WERI-Rb-1 (cell line): ENCODE measurements at regions not wholly inside any gene's neighbourhood (a gene's known extent, or its start where the extent isn't known, plus 50 kb on each side); places are given as distances from the start of the nearest gene placed in this dataset.
A peak's percentile ranks its signal among the peaks of the same experiment; 100 is the strongest.
"Not testable (repeated sequence)": the region's sequence is repeated elsewhere in the genome, so short reads cannot be mapped to it uniquely, and the experiment has no call there.

Source experiments
- DNase-seq: peaks from one replicate; pipeline ENCODE4 v3.0.0-alpha.2; 2020
- H3K27ac ChIP-seq: fragments of 250-450 bp; sonication (Bioruptor Pico); 2 replicates; pipeline ENCODE4 v1.5.1; 2020; ENCODE audit warnings: mild to moderate bottlenecking, moderate library complexity
- H3K27me3 ChIP-seq: fragments of 250-450 bp; sonication (Bioruptor Pico); 2 replicates; pipeline ENCODE4 v1.5.1; 2021; ENCODE audit warnings: mild to moderate bottlenecking, low read depth, moderate library complexity; ENCODE audit not compliant: insufficient read depth, severe bottlenecking
- H3K36me3 ChIP-seq: fragments of 250-450 bp; sonication (Bioruptor Pico); 2 replicates; pipeline ENCODE4 v1.5.1; 2020; ENCODE audit warnings: mild to moderate bottlenecking, moderate library complexity
- H3K4me3 ChIP-seq: 2 replicates; pipeline ENCODE4 v1.5.1; 2011; ENCODE audit warnings: low read depth, mild to moderate bottlenecking, control low read depth, low read length
- H3K9me3 ChIP-seq: fragments of 250-450 bp; sonication (Bioruptor Pico); 2 replicates; pipeline ENCODE4 v1.5.1; 2021; ENCODE audit warnings: mild to moderate bottlenecking, moderate library complexity; ENCODE audit not compliant: severe bottlenecking
- TF ChIP-seq, protein P1 (sequence below): IDR thresholded peaks from 2 replicates; pipeline ENCODE4 v1.5.1; 2011; ENCODE audit warnings: low read depth, mild to moderate bottlenecking, control low read depth, inconsistent platforms, low read length

DNA sequence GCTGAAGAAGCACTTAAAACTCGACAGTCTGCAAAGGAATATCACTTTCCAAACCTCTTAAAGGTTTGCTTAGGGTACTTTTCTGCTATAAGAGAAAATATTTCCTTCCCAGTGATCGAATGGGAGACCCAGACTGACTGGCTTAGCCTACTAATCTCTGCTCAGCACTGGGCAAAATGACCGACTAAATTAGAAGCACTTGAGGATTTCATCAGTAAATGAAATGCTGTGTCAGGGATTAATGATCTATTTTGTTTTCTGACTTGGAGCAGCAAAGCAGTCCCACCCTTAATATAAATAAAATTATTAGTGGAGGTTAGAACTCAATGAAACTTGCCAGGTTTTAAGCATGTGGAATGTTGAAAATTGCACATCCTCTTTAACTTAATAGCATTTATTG, 411.6 kb downstream of the NEBL start:
- peak; percentile 40 for DNase-seq
- Histone ChIP-seq H3K27me3 (no peaks in the 10 kb centered on the region), H3K4me3 (no peak overlapping the region; the same call in 1 of the 2 replicates), H3K9me3 (no peaks in the 10 kb centered on the region), H3K36me3 (no peaks in the 10 kb centered on the region), H3K27ac (peak overlapping the region; percentile 69)
- TF ChIP-seq, protein P1, sequence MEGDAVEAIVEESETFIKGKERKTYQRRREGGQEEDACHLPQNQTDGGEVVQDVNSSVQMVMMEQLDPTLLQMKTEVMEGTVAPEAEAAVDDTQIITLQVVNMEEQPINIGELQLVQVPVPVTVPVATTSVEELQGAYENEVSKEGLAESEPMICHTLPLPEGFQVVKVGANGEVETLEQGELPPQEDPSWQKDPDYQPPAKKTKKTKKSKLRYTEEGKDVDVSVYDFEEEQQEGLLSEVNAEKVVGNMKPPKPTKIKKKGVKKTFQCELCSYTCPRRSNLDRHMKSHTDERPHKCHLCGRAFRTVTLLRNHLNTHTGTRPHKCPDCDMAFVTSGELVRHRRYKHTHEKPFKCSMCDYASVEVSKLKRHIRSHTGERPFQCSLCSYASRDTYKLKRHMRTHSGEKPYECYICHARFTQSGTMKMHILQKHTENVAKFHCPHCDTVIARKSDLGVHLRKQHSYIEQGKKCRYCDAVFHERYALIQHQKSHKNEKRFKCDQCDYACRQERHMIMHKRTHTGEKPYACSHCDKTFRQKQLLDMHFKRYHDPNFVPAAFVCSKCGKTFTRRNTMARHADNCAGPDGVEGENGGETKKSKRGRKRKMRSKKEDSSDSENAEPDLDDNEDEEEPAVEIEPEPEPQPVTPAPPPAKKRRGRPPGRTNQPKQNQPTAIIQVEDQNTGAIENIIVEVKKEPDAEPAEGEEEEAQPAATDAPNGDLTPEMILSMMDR: no peak

DNA sequence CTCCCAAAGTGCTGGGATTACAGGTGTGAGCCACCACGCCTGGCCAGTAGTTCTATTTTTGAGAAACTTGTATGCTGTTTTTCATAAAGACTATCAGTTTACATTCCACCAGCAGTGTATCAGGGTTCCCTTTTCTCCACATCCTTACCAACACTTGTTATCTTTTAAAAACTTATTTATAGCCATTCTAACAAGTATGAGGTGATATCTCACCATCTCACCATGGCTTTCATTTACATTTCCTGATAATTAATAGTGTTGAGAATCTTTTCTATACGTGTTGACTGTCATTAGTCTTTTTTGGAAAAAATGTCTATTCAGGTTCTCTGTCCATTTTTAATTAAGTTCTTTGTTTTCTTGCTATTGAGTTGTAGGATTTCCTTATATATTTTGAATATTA, 416.1 kb downstream of the NEBL start:
- Histone ChIP-seq H3K27me3 (no peaks in the 10 kb centered on the region), H3K4me3 (no peak overlapping the region), H3K36me3 (no peaks in the 10 kb centered on the region), H3K9me3 (no peaks in the 10 kb centered on the region), H3K27ac (no peak overlapping the region)
- TF ChIP-seq, protein P1: no peak
- no peak for DNase-seq

DNA sequence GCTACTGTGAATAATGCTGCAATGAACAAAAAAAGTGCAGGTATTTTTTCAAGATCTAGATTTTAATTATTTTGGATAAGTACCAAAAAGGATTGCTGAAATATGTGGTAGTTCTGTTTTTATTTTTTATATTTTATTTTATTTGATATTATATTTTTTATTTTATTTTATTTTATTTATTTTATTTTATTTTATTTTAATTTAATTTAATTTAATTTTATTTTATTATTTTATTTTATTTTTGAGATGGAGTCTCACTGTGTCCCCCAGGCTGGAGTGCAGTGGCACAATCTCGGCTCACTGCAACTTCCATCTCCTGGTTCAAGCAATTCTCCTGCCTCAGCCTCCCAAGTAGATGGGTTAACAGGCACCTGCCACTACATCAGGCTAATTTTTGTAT, 416.5 kb downstream of the NEBL start:
- not testable (repeated sequence) for H3K4me3 ChIP-seq, H3K9me3 ChIP-seq, DNase-seq, H3K36me3 ChIP-seq, H3K27ac ChIP-seq, H3K27me3 ChIP-seq

DNA sequence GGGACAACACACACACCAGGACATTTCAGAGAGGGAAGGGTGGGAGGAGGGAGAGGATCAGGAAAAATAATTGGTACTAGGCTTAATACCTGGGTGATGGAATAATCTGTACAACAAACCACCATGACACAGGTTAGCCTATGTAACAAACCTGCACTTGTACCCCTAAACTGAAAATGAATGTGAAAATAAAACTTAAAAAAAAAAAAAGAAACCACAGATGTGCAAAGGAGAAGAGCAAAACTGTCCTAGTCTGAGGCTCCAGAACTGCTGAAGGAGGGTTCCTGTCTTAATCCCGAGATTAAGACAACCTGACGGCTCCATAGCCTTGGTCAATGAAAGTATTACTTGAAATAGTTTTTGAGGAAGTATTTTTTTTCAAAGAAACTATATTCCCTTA, 423.0 kb downstream of the NEBL start:
- Histone ChIP-seq H3K4me3 (no peak overlapping the region), H3K36me3 (no peaks in the 10 kb centered on the region), H3K9me3 (no peaks in the 10 kb centered on the region), H3K27ac (no peak overlapping the region), H3K27me3 (no peaks in the 10 kb centered on the region)
- TF ChIP-seq, protein P1: no peak
- no peak for DNase-seq

DNA sequence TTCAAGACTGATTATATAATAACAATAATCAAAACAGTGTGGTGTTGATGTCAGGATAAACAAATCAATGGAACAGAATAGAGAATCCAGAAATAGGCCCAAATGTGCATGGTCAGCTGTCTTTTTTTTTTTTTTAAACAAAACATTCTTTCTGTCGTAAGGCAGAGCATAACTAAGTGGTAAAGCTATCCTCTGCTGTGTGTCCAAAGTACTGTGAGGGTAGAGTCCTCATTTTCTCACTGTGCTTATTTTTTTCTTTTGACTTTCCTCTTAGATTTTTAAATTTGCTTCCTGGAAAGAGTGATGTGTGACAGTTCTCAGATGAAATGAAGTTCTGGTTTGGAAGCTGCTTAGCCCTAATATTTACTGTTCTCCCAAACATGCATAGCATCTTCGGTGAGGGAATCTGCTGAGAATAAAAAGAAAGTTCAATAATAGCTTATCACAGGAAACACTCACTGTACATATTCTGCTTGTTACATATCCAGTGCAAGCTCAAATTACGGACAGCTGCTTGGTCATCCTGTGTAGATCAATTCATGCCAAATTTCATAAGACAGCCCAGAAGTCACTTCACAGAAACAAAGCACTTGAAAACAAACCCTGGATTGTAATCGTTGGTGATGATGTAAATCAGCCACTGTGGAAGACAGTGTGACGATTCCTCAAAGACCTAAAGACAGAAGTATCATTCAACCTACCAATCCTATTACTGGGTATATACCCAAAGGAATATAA, 423.9 kb downstream of the NEBL start:
- Histone ChIP-seq H3K4me3 (no peak overlapping the region), H3K36me3 (no peaks in the 10 kb centered on the region), H3K9me3 (no peaks in the 10 kb centered on the region), H3K27me3 (no peaks in the 10 kb centered on the region), H3K27ac (no peak overlapping the region)
- no peak for DNase-seq
- TF ChIP-seq, protein P1: no peak

DNA sequence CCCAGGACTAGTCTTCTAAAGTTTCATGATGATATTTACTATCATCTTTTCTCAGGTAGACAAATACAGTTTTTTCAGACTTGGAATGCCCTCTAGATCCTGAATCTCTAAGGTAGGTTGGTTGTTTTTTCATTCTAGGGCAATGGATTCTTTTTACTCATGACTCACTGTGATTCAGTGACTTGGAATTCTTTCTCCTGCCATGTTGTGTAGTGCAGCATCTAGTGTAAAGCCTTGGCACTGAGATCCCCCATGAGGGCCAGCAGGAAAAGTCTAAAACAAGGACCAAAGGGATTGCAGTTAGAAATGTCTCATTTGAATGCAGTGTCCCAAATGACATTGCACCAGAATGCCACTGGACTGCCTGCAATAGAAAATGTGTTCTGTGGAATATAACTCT, 430.4 kb downstream of the NEBL start:
- Histone ChIP-seq H3K36me3 (no peaks in the 10 kb centered on the region), H3K4me3 (no peak overlapping the region), H3K27ac (no peak overlapping the region), H3K27me3 (no peaks in the 10 kb centered on the region), H3K9me3 (no peaks in the 10 kb centered on the region)
- TF ChIP-seq, protein P1: no peak
- no peak for DNase-seq
